ENCODE measurements at regions not wholly inside any gene's neighbourhood (a gene's known extent, or its start where the extent isn't known, plus 50 kb on each side); places are given as distances from the start of the nearest gene placed in this dataset.
"Not testable (repeated sequence)": the region's sequence is repeated elsewhere in the genome, so short reads cannot be mapped to it uniquely, and the experiment has no call there.

DNA sequence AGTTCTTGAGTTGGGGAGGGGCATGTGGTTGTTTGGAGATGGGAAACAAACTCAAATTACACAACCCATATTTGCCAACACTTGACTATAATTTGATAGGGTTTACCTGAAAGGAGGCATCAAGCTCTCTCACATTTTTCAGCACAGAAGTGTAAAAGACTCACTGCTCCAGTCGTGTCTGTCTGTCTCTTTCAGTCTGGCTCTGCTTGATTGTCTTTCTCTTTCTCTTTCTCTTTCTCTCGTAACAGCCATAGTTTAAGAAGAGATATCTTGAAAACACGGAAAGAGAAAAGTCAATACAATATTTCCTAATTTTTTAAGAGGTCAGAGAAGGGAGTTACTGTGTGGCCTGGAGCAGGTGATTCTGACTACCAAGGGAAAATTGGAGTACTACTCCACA is 413.6 kb upstream of the CXorf51A start:
- Histone ChIP-seq H3K4me3 (ENCODE audit: insufficient read depth, low read depth, low read length) (no peak overlapping the region), H3K27me3 (ENCODE audit: control insufficient read depth, insufficient read depth, low read length) (no peaks in the 10 kb centered on the region), H3K36me3 (replicated peaks; ENCODE audit: control insufficient read depth, insufficient read depth, low read length) (no peaks in the 10 kb centered on the region)
- no peak for DNase-seq

GRCh38 chrX:147226801-147227200 is 412.3 kb upstream of the CXorf51A start:
- Histone ChIP-seq H3K4me3 (ENCODE audit: insufficient read depth, low read depth, low read length) (no peak overlapping the region), H3K27me3 (ENCODE audit: control insufficient read depth, insufficient read depth, low read length) (no peaks in the 10 kb centered on the region), H3K36me3 (replicated peaks; ENCODE audit: control insufficient read depth, insufficient read depth, low read length) (no peaks in the 10 kb centered on the region)
- no peak for DNase-seq

GRCh38 chrX:147217334-147217733 is 402.8 kb upstream of the CXorf51A start:
- DNase-seq: no peak
- Histone ChIP-seq H3K27me3 (ENCODE audit: control insufficient read depth, insufficient read depth, low read length) (no peaks in the 10 kb centered on the region), H3K4me3 (ENCODE audit: insufficient read depth, low read depth, low read length) (no peak overlapping the region), H3K36me3 (replicated peaks; ENCODE audit: control insufficient read depth, insufficient read depth, low read length) (no peaks in the 10 kb centered on the region)

DNA sequence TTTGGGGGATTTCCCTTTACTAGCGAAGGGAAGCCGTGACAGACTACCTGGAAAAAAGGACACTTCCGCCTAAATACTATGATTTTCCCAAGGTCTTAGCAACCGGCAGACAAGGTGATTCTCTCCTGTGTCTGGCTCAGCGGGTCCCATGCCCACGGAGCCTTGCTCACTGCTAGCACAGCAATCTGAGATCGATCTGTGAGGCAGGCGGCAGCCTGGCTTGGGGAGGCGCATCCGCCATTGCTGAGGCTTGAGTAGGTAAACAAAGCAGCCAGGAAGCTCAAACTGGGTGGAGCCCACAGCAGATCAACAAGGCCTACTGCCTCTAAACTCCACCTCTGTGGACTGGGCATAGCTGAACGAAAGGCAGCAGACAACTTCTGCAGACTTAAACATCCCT is 385.9 kb upstream of the CXorf51A start:
- H3K36me3 ChIP-seq (replicated peaks; ENCODE audit: control insufficient read depth, insufficient read depth, low read length); H3K27me3 ChIP-seq (ENCODE audit: control insufficient read depth, insufficient read depth, low read length); DNase-seq; H3K4me3 ChIP-seq (ENCODE audit: insufficient read depth, low read depth, low read length): not testable (repeated sequence)

DNA sequence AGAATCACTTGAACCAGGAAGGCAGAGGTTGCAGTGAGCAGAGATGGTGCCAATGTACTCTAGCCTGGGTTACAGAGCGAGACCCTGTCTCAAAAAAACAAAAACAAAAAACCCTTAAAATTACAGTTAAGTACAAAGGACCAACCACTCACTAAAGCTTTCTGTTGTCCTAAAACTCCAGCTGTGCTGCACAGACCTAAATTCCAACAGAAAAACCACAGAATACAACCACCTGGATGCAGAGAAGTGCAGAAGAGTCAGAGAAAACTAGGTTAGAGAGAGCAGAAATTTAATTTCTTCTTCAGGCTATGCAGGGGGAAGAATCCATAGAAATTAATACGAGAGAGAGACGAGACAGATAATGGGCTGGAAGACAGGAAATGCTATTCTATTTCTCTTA is 376.8 kb upstream of the CXorf51A start:
- Histone ChIP-seq H3K4me3 (ENCODE audit: insufficient read depth, low read depth, low read length) (no peak overlapping the region), H3K36me3 (replicated peaks; ENCODE audit: control insufficient read depth, insufficient read depth, low read length) (no peaks in the 10 kb centered on the region), H3K27me3 (ENCODE audit: control insufficient read depth, insufficient read depth, low read length) (no peaks in the 10 kb centered on the region)
- DNase-seq: no peak

- no peak for DNase-seq
- Histone ChIP-seq H3K36me3 (replicated peaks; ENCODE audit: control insufficient read depth, insufficient read depth, low read length) (no peaks in the 10 kb centered on the region), H3K4me3 (ENCODE audit: insufficient read depth, low read depth, low read length) (no peak overlapping the region), H3K27me3 (ENCODE audit: control insufficient read depth, insufficient read depth, low read length) (no peaks in the 10 kb centered on the region)
Observed at GRCh38 chrX:147183161-147183560, 368.6 kb upstream of the CXorf51A start.

DNA sequence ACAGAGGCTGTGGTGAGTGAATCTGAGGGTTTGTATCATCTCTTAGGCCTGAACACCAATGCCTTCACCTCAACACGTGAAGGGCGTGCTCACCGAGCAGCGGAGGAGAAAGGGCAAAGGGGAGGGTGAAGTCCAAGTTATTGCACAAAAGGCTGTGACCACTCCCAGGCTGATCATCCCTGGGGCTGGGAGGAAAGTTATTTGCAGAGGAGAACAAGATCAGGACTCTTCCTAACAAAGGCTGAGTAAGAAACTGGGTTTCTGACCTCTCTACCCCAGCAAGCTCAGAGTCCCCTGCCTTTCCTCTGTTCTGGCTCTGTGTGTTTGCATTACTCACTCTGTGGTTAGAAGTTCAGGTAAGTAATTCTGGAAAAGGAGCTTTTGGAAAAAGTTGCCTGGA is 366.3 kb upstream of the CXorf51A start:
- H3K27me3 ChIP-seq (ENCODE audit: control insufficient read depth, insufficient read depth, low read length): no peaks in the 10 kb centered on the region
- DNase-seq: no peak
- H3K4me3 ChIP-seq (ENCODE audit: insufficient read depth, low read depth, low read length): no peak overlapping the region
- no peaks in the 10 kb centered on the region for H3K36me3 ChIP-seq (replicated peaks; ENCODE audit: control insufficient read depth, insufficient read depth, low read length)

- H3K27me3 ChIP-seq (ENCODE audit: control insufficient read depth, insufficient read depth, low read length): no peaks in the 10 kb centered on the region
- no peak overlapping the region for H3K4me3 ChIP-seq (ENCODE audit: insufficient read depth, low read depth, low read length)
- DNase-seq: no peak
- H3K36me3 ChIP-seq (replicated peaks; ENCODE audit: control insufficient read depth, insufficient read depth, low read length): no peaks in the 10 kb centered on the region
Observed at GRCh38 chrX:147179625-147180024, 365.1 kb upstream of the CXorf51A start.

- H3K36me3 ChIP-seq (replicated peaks; ENCODE audit: control insufficient read depth, insufficient read depth, low read length): no peaks in the 10 kb centered on the region
- no peaks in the 10 kb centered on the region for H3K27me3 ChIP-seq (ENCODE audit: control insufficient read depth, insufficient read depth, low read length)
- no peak overlapping the region for H3K4me3 ChIP-seq (ENCODE audit: insufficient read depth, low read depth, low read length)
- DNase-seq: peak; percentile 29
Observed at GRCh38 chrX:147174591-147174990, 360.0 kb upstream of the CXorf51A start.

GRCh38 chrX:147173594-147173993 is 359.1 kb upstream of the CXorf51A start:
- DNase-seq: no peak
- Histone ChIP-seq H3K36me3 (replicated peaks; ENCODE audit: control insufficient read depth, insufficient read depth, low read length) (no peaks in the 10 kb centered on the region), H3K27me3 (ENCODE audit: control insufficient read depth, insufficient read depth, low read length) (no peaks in the 10 kb centered on the region), H3K4me3 (ENCODE audit: insufficient read depth, low read depth, low read length) (no peak overlapping the region)

GRCh38 chrX:147170993-147171392 is 356.4 kb upstream of the CXorf51A start:
- Histone ChIP-seq H3K4me3 (ENCODE audit: insufficient read depth, low read depth, low read length) (no peak overlapping the region), H3K36me3 (replicated peaks; ENCODE audit: control insufficient read depth, insufficient read depth, low read length) (no peaks in the 10 kb centered on the region), H3K27me3 (ENCODE audit: control insufficient read depth, insufficient read depth, low read length) (no peaks in the 10 kb centered on the region)
- DNase-seq: no peak

All from H7 (cell line).